Inferior parietal cortex (tissue), 1 donor: ENCODE measurements at regions not wholly inside any gene's neighbourhood (a gene's known extent, or its start where the extent isn't known, plus 50 kb on each side); places are given as distances from the start of the nearest gene placed in this dataset.

Experiments used
- DNase-seq: peaks from one replicate; pipeline ENCODE4 v3.0.0-alpha.2; 2016; ENCODE audit errors: extremely low spot score

DNA sequence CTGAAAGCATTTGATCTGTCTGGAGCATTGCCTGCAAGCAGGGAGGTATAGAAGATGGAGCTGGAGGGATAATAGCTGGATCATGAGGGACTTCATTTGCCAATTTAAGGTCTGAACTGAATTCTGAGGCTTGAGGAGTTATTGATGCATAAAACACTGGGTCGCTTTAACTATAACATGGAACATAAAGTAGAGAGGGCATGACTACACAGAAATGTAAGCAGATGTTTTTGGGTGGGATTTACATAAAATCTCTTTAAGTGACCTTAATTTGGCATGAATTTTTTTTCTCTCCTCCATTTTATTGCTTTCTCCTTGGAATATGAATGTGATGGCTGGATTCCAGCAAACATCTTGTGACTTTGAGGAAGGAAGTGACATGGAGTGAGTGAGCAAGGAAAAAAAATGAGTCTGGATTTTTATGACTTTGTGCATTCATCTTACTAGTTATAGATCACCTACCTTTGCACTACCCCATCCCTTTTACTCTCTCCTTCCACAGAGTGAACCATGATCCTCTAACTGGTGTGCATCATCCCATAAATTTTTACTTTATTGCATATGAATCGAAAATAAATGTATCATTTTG lies 356.0 kb downstream of the DUSP6 start:
- no peak for DNase-seq

DNA sequence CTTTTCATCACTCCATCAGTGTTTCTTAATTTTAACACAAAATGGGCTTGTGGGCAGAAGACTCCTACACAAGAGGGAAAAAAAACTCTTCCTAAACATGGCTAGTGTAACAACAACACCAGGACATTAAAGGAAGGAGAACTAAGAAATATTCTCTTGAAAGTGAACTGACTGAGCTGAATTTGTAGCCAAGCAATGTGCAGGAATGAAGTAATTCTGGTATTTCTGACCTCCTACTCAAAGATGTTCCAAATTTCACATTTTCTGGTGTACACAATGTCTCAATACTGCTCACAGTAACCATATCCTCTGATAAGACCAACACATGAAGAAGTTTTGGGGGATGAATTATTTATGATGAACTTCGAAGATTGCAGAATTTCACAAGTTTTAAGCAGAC lies 357.3 kb downstream of the DUSP6 start:
- DNase-seq = peak; percentile 25

DNA sequence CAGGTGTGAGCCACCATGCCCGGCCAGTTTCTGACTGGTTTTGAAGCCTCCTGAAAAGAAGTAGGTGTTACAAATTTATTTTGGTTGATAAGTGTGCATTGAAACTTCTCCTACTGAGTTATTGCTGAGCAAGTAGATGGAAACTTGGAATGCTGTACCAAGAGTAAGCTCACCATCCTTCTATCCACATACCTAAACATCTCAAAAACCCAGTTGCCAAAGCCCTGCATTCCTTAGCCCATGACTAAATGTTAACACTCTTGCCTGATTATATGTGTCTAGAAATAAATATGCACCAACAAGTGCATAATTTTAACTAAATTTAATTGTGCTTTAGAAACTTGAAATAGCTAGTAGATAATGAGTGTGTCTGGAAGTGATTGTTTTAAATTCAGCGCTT lies 357.8 kb downstream of the DUSP6 start:
- DNase-seq = no peak

DNA sequence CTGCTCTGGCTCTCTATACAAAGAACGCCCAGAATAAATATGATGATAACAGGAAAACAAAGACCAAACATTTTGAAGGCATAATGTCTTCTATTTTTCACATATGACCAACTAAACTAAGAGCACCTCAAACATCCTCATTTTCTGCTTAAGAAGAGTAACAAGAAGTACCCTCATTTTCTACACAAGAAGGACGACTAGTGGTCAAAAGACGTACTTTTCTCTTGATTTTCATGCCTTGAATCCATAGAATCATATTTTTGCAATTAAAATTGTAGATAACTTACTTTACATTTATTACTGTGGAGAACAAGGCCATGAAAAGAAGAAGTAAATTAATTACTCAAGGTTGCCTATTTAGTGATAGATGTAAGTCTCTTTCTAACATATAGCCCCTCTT lies 358.6 kb downstream of the DUSP6 start:
- peak; percentile 70 for DNase-seq

DNA sequence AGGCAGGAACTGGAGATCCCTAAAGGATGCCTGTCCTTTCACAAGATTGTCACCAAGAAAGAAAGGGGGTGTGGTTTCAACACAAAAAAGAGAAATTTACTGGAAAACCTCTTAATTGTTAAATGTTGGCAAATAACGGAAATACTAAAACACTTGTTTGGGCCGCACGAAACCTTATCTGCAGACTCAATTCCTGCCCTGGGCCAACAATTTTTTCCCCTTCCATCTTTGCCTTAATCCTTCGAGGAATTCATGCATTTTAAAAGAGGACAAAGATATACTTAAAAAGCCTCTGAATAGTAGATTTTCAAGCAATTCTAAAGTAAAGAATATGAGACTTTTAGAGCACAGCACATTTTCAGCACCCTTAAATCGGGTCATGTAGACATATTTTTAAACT lies 366.2 kb downstream of the DUSP6 start:
- no peak for DNase-seq

DNA sequence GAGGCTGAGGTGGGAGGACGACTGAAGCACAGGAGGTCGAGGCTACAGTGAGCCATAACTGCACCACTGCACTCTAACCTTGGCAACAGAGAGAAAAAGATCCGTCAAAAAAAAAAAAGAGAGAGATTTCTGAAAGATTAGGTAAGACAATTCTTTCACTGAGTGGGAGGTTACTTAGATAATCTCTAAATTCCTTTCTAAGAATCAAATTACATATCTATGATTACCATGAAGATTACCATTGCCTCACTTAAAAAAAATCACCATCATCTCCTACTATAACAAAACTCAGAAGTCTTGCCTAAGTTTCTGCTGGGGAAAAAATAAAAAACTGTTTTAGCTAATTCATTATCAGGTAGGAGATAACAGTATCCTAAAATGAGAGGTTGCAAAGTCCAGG lies 366.7 kb downstream of the DUSP6 start:
- no peak for DNase-seq

DNA sequence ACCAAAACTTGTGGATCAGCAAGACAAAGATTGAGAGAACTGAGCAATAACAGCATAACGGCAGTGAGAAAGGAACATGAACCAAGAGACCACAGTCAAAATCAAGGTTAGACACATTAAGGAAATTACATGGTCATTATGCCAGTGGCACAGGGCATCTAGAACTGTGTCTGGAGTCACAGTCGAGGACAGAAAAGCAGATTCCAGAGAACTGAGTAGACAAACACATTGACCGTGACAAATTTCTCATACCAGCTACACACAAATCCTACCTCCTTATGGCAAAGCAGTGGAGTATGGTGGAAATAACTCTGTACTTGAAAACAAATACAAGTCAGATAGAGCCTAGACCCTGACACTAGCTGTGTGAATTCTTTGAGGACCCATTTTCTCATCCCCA lies 367.3 kb downstream of the DUSP6 start:
- DNase-seq = no peak

DNA sequence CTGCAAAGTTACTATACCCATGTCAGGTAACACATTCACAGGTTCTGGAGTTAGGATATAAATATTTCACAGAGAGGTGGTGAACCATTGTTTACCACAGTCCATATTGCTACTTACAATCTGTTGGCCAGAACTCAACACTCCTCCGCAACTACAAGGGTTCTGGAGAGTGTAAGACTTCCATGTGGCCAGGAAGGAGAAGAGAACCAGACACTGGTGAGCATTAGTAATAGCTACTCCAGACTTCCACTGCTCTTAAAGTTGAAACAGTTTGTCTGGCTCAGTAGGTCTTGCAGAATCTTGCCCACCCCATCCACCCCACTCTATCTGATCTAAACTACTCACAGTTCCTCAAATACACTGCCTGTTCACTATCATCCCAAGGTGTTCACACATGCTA lies 369.6 kb downstream of the DUSP6 start:
- no peak for DNase-seq

DNA sequence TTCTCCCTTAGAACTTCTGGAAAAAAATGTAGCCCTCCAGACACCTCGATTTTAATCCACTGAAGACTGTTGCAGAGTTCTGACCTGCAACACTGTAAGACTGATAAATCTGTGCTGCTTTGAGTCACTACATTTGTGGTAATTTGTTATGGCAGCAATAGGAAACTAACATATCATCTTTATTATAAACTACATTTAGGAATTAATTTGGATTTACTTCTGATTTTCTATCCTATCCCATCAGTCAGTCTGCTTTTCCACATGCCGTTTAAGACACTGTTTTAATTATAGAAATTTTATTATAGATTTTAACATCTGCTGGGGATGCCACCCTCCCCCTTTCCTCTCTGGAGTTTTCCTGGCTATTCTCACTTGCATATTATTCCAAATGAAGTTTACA lies 375.2 kb downstream of the DUSP6 start:
- no peak for DNase-seq

DNA sequence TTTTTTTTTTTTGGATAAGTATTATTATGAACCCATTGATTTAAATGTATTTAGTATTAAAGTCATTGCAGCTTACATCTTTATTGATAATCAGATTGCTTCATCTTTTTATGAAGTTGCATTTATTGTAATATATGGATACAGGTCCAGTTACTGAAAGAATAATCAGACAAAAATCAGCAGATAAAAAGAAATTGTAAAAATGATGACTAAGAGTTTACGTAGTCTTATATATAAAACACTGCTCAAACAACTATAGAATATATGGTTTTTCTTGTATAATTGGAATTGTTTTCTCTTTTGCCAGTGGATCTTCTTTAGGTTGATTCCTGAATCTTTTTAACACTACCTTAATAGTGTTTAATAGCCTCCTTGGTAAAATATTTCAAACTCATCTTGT lies 378.3 kb downstream of the DUSP6 start:
- no peak for DNase-seq

DNA sequence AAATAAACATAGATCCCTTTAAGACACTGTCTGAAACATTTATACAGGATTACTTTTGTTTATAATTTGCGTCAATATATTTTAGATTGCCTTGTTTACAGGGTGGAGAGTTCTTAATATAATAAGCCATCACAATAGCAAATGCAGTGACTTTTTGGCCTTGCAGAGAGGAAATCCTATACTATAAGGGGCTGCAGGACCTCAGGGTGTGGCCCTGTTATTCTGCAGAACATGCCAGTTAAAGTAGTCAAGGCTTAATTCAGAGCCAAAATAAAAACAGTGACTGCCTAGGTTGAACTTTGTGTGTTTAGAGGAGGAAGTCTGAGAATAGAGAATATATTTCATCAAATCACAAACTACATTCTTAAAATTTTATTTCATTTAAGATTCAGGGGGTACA lies 381.6 kb downstream of the DUSP6 start:
- DNase-seq = no peak

DNA sequence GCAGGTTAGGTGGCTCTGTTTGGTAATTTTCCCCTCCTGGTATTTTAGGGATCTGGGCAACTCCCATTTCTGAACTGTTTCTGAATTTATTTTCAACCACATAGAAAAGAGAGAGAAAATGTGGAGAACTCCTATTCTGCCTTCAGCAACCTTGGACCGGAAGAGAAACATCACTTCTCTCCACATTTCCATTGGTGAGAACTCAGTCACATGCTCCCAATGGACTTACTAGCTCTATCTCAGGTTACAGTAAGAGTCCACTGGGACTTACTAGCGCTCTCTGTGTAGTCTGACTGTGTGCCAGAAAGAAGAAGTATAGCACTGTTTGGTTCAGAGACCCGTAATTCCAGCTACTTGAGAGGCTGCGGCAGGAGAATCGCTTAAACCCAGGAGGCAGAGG lies 383.2 kb downstream of the DUSP6 start:
- DNase-seq = no peak

DNA sequence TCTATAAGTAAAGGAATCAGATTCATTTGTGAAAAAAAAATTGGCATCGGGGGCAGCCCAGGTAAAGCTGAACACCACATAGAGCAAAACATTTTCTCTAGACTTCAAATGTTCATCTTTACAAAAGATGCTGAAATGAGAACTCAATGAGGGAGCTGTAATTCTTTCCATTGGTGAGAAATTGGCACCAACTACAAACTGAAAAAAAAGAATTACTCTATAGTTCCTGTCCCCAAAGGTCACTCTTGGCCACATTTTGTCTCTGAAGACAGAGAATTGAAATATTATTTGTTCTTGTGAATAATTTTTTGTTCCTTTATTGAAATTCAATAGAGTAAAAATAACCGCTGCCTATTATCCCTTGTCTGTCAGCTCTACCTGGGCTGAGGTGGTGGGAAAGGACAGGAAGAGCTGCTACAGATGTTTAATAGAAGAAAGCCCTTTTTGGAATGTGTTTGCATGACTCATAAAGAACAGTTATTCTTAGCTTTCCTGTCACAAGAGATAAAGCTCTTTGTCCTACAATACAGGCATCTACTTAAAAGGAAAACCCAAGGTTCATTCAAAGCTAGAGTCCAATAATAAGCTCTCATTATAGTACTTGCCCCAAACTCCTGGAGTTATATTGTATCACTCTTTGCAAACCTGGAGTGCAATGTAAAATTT lies 380.1 kb upstream of the KITLG start:
- DNase-seq = no peak

DNA sequence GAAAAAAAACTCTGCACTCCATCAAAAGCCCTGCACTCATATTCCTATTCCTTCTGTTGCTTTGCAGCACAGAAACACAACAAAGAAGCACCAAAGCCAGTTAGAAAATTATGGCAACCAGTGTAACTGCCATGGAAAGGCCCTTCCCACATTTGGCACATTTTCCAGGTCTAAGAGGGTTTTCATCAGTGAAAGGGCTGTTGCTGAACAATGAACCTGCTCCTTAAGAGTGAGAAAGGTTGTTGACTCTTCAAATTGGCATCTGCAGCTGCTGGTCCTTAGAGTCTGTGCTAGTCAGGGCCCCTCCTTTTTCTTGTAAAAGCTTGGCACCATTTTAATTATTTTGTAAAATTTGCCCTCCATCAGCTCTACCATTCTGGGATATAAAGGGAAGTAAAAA lies 378.7 kb upstream of the KITLG start:
- no peak for DNase-seq

DNA sequence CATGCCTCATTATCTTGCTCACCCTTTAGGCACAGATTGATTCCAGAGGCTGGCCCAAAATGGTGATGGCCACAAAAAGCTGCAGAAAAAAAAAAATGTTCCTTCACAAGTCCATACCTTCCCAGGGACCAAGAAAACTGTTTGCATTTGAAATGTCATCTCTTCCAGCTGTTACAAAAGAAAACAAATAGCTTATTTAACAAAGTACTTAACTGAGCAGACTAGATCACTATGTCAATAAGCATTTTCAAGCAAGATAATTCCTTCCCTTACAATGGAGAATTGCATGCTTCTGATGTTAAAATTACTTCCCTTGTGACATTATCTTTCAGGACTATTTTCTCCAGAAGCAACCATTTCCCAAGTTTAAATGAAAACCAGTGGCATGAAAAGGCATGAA lies 377.9 kb upstream of the KITLG start:
- no peak for DNase-seq

DNA sequence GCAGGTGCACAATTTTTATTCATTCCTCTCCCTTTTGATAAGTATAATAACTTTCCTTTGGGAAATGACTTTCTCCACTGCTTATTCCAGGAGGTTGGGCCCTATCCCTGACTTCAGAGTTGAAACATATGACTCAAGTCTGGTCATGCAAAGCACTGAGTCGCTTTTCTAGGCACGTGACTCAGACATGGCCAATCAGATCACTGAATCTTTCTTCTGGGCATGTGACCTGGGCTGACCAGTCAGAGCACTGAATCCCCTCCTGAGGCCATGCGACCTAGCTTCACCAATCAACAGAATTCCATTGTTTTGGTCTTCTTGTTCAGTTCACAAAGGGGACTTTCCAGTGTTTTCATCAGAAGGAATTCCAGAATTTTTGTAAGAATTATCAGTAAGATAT lies 377.1 kb upstream of the KITLG start:
- DNase-seq = no peak

DNA sequence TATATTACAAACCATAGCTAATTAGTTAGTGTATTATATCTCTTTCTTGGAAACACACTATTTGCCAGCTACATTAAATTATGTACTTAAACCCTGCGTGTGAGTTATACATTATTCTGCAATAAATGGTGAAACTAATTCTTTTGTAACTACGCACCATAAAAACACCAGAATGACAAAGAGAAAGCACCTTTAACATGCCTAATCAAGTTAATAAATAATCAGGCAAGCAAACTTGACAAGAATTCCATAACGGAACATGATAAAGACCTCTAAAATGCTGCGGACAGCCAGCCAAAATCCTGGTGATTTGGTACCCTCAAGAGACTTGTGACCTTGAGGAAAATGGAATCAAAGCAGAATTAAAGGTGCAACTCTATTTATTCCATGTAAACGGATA lies 375.3 kb upstream of the KITLG start:
- DNase-seq = no peak

DNA sequence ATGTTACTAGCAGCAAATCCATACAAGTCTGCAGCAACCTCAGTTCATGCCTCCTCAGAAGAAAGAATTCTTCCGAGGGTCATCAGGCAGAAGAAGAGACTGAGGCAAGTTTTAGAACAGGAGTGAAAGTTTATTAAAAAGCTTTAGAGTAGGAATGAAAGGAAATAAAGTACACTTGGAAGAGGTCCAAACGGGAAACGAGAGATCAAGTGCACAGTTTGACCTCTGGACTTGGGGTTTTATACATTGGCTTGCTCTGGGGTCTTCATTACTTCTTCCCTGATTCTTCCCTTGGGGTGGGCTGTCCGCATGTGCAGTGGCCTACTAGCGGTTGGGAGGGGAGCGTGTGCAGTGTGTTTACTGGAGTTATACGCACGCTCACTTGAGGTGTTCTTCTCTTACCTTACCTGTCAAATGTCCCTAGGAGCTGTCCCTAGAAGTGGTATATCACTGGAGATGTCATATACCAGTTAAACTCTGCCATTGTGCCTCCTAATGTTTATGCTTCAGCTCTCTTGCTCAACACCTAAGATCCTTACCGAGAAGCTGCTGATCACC lies 372.8 kb upstream of the KITLG start:
- DNase-seq = no peak

DNA sequence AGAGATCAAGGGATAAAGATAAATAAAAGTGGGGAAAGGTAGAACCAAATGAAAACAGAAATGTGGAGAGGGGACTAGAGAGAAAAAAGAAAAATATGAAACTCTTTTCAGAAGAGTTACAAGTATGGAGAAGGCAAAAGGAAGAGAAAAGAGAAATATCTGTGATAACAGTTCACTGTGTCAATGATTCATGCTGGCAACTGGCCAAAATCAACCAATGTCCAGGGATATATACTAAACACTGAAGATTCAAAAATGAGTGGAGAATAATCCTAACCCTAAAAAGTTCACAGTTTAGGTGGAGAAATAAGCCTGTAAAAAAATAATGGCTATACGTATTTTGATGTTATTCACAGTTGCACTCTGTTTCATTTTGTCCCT lies 372.3 kb upstream of the KITLG start:
- DNase-seq = no peak

DNA sequence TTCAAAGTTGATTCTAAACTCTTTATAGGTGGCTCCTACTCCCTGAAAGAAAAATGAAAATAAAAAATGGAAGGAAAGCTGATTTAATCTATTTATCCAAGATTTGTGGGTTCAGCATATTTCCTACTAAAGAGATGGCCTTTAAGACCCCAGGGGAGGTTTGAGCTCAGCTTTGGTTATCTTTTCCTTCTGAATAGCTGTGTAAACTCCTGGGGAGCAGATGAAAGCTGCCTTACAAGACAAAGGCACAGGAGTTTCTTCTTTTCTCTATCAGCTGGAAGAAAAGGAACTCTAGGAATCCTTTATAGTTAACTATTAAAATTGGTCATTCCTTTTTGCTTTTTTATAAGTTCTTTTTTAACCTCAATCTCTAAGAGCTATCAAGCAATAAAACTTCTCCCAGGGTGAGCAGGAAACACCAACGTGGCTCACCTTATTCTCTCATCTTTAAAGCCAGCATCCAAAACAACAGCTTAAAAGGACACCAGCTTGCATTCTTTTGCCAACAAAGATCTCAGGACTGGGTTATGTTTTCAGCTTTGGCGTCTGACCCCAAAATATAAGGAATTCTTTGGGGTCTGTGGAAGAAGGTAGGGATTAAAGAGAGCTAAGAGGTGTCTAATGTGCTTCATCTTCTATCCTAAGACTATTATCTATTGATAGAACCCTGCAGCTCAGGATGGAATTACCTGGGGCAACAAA lies 371.7 kb upstream of the KITLG start:
- DNase-seq = no peak

DNA sequence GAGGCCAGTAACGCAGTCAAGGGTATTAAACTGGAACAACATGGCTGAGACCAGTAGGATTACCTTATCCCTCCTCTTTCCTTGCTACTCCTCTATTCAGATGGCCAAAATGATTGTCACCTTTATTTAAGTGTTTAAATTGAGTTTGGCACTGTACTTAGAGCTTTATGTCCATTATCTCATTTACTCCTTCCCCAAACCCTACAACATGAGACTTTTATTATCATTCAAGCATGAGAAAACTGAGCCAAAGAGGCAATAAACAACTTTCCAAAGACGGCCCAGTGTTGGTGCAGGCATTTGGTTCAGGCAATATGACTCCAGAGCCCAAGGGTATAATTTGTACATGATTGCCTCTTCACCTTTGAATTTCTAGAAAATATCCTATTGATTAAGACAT lies 370.9 kb upstream of the KITLG start:
- no peak for DNase-seq

DNA sequence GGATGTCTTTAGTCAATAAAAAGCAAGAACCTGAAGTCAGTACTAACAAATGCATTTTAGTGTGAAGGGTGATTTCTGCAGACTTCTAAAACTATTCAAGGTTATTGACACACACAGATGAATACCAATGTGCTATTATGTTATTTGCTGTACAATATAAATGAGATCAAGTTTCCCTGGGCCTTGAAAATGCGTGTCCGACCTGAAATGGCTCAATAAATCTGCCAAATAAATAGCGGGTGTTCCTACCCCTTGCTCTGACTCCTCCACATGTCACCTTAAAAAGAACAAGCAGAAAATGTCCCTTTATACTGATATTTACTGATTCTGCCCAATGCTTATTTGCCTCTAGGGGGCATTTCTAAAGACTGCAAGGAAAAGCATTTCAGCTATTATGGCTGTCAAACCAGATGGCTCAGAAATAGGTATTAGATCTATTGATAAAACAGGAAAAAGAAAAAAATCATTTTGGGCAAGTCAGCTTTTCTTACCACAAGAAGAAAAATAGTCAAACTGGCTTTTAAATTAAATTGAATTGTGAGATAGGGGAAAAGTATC lies 367.3 kb upstream of the KITLG start:
- no peak for DNase-seq
